ENCODE measurements at regions not wholly inside any gene's neighbourhood (a gene's known extent, or its start where the extent isn't known, plus 50 kb on each side); places are given as distances from the start of the nearest gene placed in this dataset.
"Not testable (repeated sequence)": the region's sequence is repeated elsewhere in the genome, so short reads cannot be mapped to it uniquely, and the experiment has no call there.

- DNase-seq (ENCODE audit: low read depth): no peak
These were observed 293.9 kb downstream of the QKI start for GRCh38 chr6:163708466-163708865.

DNA sequence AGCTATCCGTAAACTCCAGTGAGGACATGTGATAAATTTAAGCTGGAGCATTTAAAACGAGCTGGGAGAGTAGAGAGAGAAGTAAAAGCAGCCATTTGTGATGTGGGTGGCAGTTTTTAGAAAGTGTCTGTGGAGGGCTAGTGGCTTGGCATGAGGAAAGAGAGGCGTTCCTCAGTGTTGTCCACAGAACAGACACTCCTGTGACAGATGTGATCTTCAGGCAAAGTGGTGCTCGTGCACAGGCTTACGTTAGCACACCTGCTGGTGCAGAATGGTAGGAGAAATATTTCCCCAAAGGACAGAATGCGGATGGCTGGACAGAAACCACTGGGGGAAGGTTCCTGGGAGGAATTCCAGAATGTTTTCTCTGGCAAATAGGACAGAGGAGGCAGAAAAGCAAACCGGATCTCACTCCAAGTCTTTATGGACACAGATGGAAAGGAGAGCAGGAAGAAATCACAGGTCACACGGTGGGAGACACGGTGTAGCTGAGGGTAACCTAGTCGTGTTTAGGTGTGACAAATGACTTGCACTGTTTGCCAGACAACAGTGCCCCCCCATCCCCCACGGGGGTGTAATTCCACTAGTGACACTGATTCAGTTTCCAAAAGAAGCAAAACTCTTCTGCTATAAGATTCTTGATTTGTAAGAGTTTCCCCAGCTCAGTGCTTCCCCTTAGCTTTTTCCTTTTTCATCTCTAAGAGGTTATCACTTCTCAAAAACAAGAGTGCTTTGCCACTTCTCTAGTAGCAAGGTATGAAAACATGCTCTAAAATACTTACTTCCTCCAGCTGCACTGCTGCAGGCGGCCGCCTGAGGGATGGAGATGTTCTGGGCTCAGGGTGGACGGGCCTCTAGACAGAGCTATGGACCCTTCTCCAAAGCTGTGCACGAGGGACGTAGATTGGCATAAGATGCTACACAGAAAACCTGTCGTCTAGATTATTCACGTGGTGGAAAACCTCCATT is 293.2 kb downstream of the QKI start:
- DNase-seq (ENCODE audit: low read depth): no peak

- peak; percentile 64 for DNase-seq (ENCODE audit: low read depth)
These were observed 292.1 kb downstream of the QKI start for GRCh38 chr6:163706500-163707087.

GRCh38 chr6:163705923-163706322 is 291.4 kb downstream of the QKI start:
- DNase-seq (ENCODE audit: low read depth): no peak

- no peak for DNase-seq (ENCODE audit: low read depth)
These were observed 288.2 kb downstream of the QKI start for GRCh38 chr6:163702736-163703135.

DNA sequence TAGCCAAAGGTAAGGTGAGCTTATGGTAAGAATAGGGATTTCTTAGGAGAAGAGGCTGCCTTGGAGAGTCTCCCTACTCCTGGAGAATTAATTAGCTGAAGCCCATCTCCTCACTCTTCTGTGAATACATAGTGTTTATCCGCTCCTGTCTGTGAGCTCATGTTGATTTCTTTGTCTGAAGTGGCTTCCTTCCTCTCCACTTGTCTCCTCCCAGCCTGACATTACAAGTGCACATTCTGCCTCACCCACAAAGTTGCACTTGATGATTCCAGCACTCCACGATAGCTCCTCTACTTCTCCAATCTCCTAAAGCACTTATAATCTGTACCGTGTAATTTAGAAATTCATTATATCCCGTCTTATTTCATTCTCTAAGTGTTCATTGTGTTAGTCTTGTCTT is 287.2 kb downstream of the QKI start:
- DNase-seq (ENCODE audit: low read depth): no peak

DNA sequence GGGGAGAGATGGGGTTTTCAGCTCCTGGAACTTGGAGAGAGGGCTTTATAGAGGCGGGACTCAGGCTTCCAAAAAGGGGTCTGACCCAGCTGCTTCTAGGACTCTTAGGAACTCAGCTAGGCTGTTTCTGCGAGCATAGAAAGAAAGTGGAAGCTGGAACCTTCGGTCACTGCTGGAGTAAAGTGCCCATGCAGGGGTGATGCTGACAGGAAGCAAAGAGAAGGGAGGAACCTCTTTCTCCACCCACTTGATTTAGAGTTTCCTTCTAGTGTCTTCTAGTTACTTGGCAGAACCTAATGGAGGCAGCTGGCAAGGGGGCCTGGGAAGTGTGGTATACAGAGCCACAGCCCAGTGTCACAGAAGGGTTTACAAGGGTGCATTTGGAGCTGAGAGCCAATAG is 283.6 kb downstream of the QKI start:
- DNase-seq (ENCODE audit: low read depth): no peak

GRCh38 chr6:163696311-163696710 is 281.8 kb downstream of the QKI start:
- not testable (repeated sequence) for DNase-seq (ENCODE audit: low read depth)

GRCh38 chr6:163695414-163695864 is 280.9 kb downstream of the QKI start:
- DNase-seq (ENCODE audit: low read depth): no peak

DNA sequence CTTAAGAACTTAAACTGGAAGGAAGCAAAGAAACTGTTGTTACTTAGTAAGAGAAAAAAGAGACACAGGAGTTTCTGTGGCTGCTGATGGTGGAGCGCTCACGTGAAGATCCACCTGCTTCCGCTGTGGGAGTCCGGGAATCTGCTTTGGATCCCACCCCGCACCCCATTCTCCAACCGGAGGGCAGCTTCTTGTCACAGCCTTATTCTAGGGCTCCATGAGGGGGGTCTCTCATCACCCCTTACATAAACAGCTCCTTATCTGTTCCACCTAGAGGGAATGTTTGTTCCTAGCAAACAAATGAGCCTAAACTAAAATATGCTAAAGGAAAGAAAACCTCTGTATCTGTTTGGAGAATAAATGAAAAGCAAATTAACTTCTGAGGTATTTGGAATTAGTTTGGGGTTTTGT is 280.5 kb downstream of the QKI start:
- DNase-seq (ENCODE audit: low read depth): no peak

- DNase-seq (ENCODE audit: low read depth): no peak
These were observed 279.6 kb downstream of the QKI start for GRCh38 chr6:163694072-163694471.

GRCh38 chr6:163691049-163691448 is 276.5 kb downstream of the QKI start:
- DNase-seq (ENCODE audit: low read depth): no peak

- no peak for DNase-seq (ENCODE audit: low read depth)
These were observed 274.3 kb downstream of the QKI start for GRCh38 chr6:163688739-163689362.

GRCh38 chr6:163687075-163687474 is 272.6 kb downstream of the QKI start:
- no peak for DNase-seq (ENCODE audit: low read depth)

- DNase-seq (ENCODE audit: low read depth): no peak
These were observed 271.8 kb downstream of the QKI start for GRCh38 chr6:163686301-163686700.

GRCh38 chr6:163683105-163683622 is 268.6 kb downstream of the QKI start:
- no peak for DNase-seq (ENCODE audit: low read depth)

DNA sequence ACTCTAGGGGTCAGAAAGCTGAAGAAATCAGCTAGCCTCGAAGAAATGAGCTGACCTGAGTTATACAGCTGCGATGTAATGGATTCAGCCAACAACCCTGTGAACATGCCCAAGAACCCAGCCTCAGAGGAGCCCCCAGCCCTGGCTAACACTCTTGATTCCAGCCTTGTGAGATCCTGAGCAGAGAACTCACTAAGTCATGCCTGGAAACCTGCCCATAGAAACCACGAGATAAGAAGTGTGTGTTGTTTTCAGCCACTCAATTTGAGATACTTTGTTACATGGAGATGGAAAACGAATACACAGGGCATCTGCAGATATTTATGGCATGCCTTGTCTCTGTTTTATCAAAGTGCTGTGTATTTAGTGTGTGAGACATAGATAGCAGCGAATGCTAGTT is 265.2 kb downstream of the QKI start:
- DNase-seq (ENCODE audit: low read depth): no peak

DNA sequence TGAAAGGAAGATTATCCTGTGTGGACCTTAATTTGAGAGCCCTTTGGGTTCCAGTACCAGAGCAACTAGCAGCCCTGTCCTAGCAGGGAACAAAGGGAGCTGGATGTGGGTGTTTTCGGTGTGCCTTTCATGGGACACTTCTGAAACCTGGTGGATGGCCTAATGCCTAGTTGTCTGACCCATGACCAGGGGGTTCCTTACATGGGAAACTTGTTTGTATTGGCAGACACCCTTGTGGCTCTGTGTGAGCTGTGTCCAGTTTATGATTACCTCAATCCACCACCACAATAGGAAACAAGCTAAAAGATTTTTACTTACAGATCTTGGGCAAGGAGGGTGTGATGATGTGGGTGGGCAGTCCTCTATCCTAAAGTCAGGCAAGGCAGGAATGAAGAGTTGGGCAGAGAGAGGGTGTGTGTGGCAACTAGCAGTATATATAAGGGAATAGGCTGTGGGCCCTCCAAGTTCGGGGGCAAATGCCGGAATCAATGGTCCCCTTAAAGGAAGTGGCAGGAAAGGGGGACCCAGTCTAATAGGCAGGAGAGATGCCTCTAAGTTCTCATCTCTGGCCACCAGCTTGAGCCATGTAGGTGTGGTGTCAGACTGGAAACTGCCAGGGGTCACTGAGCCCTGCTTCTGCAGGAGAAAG is 264.6 kb downstream of the QKI start:
- DNase-seq (ENCODE audit: low read depth): no peak

- DNase-seq (ENCODE audit: low read depth): no peak
These were observed 261.1 kb downstream of the QKI start for GRCh38 chr6:163675611-163676010.

DNA sequence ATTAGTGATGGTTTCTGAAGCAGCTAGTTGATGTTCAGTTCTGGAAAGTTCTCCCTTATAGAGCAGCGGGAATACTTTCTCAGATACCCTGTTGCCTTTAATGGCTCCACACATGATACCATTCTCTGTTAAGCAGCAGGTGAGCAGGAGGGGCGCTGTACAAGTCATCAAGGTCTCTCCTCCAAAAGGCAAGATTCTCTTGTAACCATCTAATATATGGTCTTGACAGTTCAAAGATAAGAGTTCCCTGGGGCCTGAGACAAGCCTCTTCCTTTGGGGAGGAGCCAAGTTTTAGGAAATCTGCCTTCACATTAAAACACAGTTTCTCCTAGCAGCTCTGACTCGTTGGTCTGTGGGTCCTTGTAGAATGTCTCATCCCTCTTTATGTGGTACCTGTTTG is 258.2 kb downstream of the QKI start:
- DNase-seq (ENCODE audit: low read depth): no peak

DNA sequence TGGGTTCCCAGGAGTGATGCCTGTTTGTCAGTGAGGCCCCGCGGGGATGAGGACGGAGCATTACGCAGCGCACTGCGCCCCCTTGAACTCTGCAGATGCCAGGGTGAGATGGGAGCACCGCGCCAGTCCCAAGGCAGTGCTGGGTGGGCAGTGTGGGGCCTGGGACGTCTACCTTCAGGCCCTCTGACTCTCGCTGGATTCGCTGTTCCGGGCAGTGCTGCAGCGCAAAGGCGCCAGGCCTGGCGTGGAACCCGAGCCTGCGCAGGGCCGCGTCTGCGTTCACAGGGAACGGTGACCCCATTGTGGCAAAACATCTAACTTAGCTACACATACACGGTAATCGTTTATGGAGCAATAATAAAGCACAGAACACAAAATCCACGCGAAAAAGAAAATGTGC is 257.3 kb downstream of the QKI start:
- DNase-seq (ENCODE audit: low read depth): no peak

DNA sequence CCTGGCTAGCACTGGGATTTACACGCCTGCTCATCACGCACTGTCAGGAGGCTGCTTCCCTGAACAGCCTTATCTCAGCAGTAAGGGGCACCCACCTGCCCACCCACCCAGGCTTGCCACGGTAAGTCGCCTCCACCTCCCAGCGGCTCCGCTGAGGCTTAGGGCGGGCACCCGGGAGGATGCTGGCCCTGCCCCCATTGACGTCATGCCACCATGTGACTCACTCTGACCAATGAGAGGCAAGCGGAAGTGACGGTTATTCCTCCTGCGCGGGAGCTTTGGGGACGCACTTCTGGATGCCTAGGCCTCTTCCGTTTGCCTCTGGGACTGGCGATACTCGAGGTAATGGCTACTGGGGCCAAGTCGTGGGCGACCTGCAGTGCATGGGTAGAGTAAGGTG is 256.8 kb downstream of the QKI start:
- DNase-seq (ENCODE audit: low read depth): peak; percentile 62

Measured in Daoy (cell line).